ENCODE measurements at regions not wholly inside any gene's neighbourhood (a gene's known extent, or its start where the extent isn't known, plus 50 kb on each side); places are given as distances from the start of the nearest gene placed in this dataset.

DNA sequence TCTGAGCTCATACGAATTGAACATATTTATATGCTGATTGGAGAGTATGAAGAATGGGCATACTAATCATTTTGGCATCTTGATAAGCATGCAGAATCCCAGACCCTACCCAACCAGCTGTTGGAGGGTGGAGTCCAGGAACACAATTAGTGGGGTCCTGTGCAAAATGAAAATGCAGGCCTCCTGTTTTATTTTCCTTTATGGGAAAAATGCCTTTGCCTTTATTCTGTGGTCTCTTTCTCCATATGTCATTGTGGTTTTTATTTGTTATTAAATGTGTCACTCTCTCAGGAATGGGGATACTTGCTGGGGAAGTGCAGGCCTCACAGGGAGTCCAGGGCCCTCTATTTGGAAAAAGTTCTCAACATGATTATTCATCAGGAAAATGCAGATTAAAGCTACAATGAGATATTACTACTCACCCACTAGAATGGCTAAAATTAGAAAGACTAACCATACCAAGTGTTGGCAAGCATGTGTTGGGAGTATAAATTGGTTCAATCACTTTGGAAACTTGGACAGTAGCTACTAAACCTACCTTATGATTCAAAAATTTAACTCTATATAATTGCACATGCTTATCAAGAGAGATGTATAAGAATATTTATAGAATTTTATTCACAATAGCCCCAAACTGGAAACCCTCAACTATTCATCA lies 185.1 kb upstream of the FOXN2 start (continued):
- TF ChIP-seq, protein P1, sequence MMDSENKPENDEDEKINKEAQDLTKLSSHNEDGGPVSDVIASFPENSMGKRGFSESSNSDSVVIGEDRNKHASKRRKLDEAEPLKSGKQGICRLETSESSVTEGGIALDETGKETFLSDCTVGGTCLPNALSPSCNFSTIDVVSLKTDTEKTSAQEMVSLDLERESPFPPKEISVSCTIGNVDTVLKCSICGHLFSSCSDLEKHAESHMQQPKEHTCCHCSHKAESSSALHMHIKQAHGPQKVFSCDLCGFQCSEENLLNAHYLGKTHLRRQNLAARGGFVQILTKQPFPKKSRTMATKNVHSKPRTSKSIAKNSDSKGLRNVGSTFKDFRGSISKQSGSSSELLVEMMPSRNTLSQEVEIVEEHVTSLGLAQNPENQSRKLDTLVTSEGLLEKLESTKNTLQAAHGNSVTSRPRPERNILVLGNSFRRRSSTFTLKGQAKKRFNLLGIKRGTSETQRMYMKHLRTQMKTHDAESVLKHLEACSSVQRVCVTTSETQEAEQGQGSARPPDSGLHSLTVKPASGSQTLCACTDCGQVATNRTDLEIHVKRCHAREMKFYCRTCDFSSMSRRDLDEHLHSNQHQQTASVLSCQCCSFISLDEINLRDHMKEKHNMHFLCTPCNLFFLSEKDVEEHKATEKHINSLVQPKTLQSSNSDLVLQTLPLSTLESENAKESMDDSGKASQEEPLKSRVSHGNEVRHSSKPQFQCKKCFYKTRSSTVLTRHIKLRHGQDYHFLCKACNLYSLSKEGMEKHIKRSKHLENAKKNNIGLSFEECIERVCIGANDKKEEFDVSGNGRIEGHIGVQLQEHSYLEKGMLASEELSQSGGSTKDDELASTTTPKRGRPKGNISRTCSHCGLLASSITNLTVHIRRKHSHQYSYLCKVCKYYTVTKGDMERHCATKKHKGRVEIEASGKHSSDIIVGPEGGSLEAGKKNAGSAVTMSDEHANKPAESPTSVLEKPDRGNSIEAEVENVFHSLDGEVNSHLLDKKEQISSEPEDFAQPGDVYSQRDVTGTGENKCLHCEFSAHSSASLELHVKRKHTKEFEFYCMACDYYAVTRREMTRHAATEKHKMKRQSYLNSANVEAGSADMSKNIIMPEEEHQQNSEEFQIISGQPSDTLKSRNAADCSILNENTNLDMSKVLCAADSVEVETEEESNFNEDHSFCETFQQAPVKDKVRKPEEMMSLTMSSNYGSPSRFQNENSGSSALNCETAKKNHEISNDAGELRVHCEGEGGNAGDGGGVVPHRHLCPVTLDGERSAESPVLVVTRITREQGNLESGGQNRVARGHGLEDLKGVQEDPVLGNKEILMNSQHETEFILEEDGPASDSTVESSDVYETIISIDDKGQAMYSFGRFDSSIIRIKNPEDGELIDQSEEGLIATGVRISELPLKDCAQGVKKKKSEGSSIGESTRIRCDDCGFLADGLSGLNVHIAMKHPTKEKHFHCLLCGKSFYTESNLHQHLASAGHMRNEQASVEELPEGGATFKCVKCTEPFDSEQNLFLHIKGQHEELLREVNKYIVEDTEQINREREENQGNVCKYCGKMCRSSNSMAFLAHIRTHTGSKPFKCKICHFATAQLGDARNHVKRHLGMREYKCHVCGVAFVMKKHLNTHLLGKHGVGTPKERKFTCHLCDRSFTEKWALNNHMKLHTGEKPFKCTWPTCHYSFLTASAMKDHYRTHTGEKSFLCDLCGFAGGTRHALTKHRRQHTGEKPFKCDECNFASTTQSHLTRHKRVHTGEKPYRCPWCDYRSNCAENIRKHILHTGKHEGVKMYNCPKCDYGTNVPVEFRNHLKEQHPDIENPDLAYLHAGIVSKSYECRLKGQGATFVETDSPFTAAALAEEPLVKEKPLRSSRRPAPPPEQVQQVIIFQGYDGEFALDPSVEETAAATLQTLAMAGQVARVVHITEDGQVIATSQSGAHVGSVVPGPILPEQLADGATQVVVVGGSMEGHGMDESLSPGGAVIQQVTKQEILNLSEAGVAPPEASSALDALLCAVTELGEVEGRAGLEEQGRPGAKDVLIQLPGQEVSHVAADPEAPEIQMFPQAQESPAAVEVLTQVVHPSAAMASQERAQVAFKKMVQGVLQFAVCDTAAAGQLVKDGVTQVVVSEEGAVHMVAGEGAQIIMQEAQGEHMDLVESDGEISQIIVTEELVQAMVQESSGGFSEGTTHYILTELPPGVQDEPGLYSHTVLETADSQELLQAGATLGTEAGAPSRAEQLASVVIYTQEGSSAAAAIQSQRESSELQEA (IDR thresholded peaks at IDR 0.05; ENCODE audit: low read depth): no peak
- TF ChIP-seq, protein P2, sequence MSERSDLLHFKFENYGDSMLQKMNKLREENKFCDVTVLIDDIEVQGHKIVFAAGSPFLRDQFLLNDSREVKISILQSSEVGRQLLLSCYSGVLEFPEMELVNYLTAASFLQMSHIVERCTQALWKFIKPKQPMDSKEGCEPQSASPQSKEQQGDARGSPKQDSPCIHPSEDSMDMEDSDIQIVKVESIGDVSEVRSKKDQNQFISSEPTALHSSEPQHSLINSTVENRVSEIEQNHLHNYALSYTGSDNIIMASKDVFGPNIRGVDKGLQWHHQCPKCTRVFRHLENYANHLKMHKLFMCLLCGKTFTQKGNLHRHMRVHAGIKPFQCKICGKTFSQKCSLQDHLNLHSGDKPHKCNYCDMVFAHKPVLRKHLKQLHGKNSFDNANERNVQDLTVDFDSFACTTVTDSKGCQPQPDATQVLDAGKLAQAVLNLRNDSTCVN (CRISPR knock-in tag; IDR thresholded peaks at IDR 0.05): no peak
- TF ChIP-seq, protein P3, sequence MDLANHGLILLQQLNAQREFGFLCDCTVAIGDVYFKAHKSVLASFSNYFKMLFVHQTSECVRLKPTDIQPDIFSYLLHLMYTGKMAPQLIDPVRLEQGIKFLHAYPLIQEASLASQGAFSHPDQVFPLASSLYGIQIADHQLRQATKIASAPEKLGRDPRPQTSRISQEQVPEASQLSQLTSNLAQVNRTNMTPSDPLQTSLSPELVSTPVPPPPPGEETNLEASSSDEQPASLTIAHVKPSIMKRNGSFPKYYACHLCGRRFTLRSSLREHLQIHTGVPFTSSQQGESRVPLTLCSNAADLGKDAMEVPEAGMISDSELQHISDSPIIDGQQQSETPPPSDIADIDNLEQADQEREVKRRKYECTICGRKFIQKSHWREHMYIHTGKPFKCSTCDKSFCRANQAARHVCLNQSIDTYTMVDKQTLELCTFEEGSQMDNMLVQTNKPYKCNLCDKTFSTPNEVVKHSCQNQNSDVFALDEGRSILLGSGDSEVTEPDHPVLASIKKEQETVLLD (IDR thresholded peaks at IDR 0.05): no peak
- TF ChIP-seq ZNF184 (CRISPR knock-in tag; IDR thresholded peaks at IDR 0.05): peak; percentile 87
- no peak for TF ChIP-seq ZNF174 (CRISPR knock-in tag; IDR thresholded peaks at IDR 0.05)
- TF ChIP-seq, protein P4, sequence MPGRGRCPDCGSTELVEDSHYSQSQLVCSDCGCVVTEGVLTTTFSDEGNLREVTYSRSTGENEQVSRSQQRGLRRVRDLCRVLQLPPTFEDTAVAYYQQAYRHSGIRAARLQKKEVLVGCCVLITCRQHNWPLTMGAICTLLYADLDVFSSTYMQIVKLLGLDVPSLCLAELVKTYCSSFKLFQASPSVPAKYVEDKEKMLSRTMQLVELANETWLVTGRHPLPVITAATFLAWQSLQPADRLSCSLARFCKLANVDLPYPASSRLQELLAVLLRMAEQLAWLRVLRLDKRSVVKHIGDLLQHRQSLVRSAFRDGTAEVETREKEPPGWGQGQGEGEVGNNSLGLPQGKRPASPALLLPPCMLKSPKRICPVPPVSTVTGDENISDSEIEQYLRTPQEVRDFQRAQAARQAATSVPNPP (IDR thresholded peaks at IDR 0.05; ENCODE audit: borderline replicate concordance, insufficient read depth, insufficient read length): no peak

Data from K562 (cell line).